ENCODE measurements at regions not wholly inside any gene's neighbourhood (a gene's known extent, or its start where the extent isn't known, plus 50 kb on each side); places are given as distances from the start of the nearest gene placed in this dataset.

GRCh38 chr9:115437418-115437817 lies 319.5 kb upstream of the TNC start:
- DNase-seq (ENCODE audit: low spot score): no peak
- no peaks in the 10 kb centered on the region for H4K20me1 ChIP-seq (ENCODE audit: insufficient read depth, low read length)
- no peaks in the 10 kb centered on the region for H3K79me2 ChIP-seq (ENCODE audit: insufficient read depth, low read length)
- FAIRE-seq: no peak
- in situ Hi-C loops (cut with HindIII; ENCODE audit: extremely low pct_ligation_motif_present, low pct_unique_long_range_greater_than_20kb) (no loop called here), intact Hi-C loops (cut with micrococcal nuclease; ENCODE audit: unreplicated experiment) (no loop called here)
- no peak overlapping the region for H3K4me3 ChIP-seq (replicated peaks in 1 of 3; ENCODE audit: insufficient read depth in 1 of 3, low read depth in 2 of 3, low read length in 3 of 3)
- no peak overlapping the region for H2AFZ ChIP-seq (ENCODE audit: low read length)
- ATAC-seq: no peak
- TF ChIP-seq YEATS2 (CRISPR knock-in tag; IDR thresholded peaks at IDR 0.05; ENCODE audit: borderline replicate concordance) (no peak), ELK4 (CRISPR knock-in tag; IDR thresholded peaks at IDR 0.05; ENCODE audit: borderline replicate concordance) (no peak), TBX2 (CRISPR knock-in tag; IDR thresholded peaks at IDR 0.05; ENCODE audit: borderline replicate concordance) (no peak)
- H3K27ac ChIP-seq (ENCODE audit: extremely low read length, insufficient read depth, low read length): no peak overlapping the region
- POLR2A ChIA-PET: no interaction called here
- no peaks in the 10 kb centered on the region for H3K27me3 ChIP-seq (ENCODE audit: control insufficient read depth in 1 of 2, insufficient read depth in 2 of 2, low read length in 2 of 2)
- no peaks in the 10 kb centered on the region for H3K36me3 ChIP-seq (replicated peaks in 1 of 2; ENCODE audit: control insufficient read depth in 1 of 2, insufficient read depth in 2 of 2, low read length in 2 of 2)
- H3K9ac ChIP-seq (ENCODE audit: insufficient read depth, low read depth, low read length): no peak overlapping the region
- no peaks in the 10 kb centered on the region for H3K4me1 ChIP-seq (ENCODE audit: insufficient read depth, low read length)
- CTCF ChIA-PET (ENCODE audit: low intra/inter-chr PET ratio, low total read pairs): no interaction called here
- no peaks in the 10 kb centered on the region for H3K9me3 ChIP-seq (ENCODE audit: low read length)
- no TSS peak for BruUV-seq (replicated peaks)
- WGBS (ENCODE audit: low lambda C conversion rate): 0% methylated on average over 2 of the region's 2 CpGs
- no peak overlapping the region for H3K4me2 ChIP-seq (ENCODE audit: low read depth, low read length)

GRCh38 chr9:115439641-115440040 lies 321.7 kb upstream of the TNC start:
- intact Hi-C loops (cut with micrococcal nuclease; ENCODE audit: unreplicated experiment): no loop called here
- no TSS peak for BruUV-seq (replicated peaks)

More at GRCh38 chr9:115439641-115440040, 321.7 kb upstream of the TNC start:
- no peak for DNase-seq (ENCODE audit: low spot score)
- in situ Hi-C loops (cut with HindIII; ENCODE audit: extremely low pct_ligation_motif_present, low pct_unique_long_range_greater_than_20kb): no loop called here
- no peak for ATAC-seq
- no peaks in the 10 kb centered on the region for H3K4me1 ChIP-seq (ENCODE audit: insufficient read depth, low read length)
- 44% methylated on average over 6 of the region's 6 CpGs for WGBS (ENCODE audit: low lambda C conversion rate)
- H3K4me2 ChIP-seq (ENCODE audit: low read depth, low read length): no peak overlapping the region
- FAIRE-seq: no peak
- no peak overlapping the region for H3K9ac ChIP-seq (ENCODE audit: insufficient read depth, low read depth, low read length)
- no peak for TF ChIP-seq PHF8 (CRISPR knock-in tag; IDR thresholded peaks at IDR 0.05)
- TF ChIP-seq EP300 (IDR thresholded peaks at IDR 0.05; ENCODE audit: low read depth in 2 of 2, low read length in 2 of 2): no peak
- TF ChIP-seq EP300 (CRISPR knock-in tag; IDR thresholded peaks at IDR 0.05; ENCODE audit: borderline replicate concordance): no peak
- TF ChIP-seq GATAD2A (CRISPR knock-in tag; IDR thresholded peaks at IDR 0.05): no peak
- TF ChIP-seq ZNF280B (CRISPR knock-in tag; IDR thresholded peaks at IDR 0.05; ENCODE audit: borderline replicate concordance): no peak
- TF ChIP-seq ZNF781 (CRISPR knock-in tag; IDR thresholded peaks at IDR 0.05; ENCODE audit: borderline replicate concordance, not compliant biosample characterization): no peak
- TF ChIP-seq GATAD1 (CRISPR knock-in tag; IDR thresholded peaks at IDR 0.05): no peak
- no peak for TF ChIP-seq MATR3 (CRISPR knock-in tag; IDR thresholded peaks at IDR 0.05)
- TF ChIP-seq ZNF878 (CRISPR knock-in tag; IDR thresholded peaks at IDR 0.05): no peak
- no peak for TF ChIP-seq SIX4 (CRISPR knock-in tag; IDR thresholded peaks at IDR 0.05)
- H3K27me3 ChIP-seq (ENCODE audit: control insufficient read depth in 1 of 2, insufficient read depth in 2 of 2, low read length in 2 of 2): no peaks in the 10 kb centered on the region
- no peak overlapping the region for H3K4me3 ChIP-seq (replicated peaks in 1 of 3; ENCODE audit: insufficient read depth in 1 of 3, low read depth in 2 of 3, low read length in 3 of 3)
- POLR2A ChIA-PET: no interaction called here
- H3K36me3 ChIP-seq (replicated peaks in 1 of 2; ENCODE audit: control insufficient read depth in 1 of 2, insufficient read depth in 2 of 2, low read length in 2 of 2): no peaks in the 10 kb centered on the region
- no peaks in the 10 kb centered on the region for H4K20me1 ChIP-seq (ENCODE audit: insufficient read depth, low read length)
- no peak overlapping the region for H2AFZ ChIP-seq (ENCODE audit: low read length)
- no peaks in the 10 kb centered on the region for H3K79me2 ChIP-seq (ENCODE audit: insufficient read depth, low read length)
- no peaks in the 10 kb centered on the region for H3K9me3 ChIP-seq (ENCODE audit: low read length)
- CTCF ChIA-PET (ENCODE audit: low intra/inter-chr PET ratio, low total read pairs): no interaction called here
- no peak overlapping the region for H3K27ac ChIP-seq (ENCODE audit: extremely low read length, insufficient read depth, low read length)
